ENCODE measurements at regions not wholly inside any gene's neighbourhood (a gene's known extent, or its start where the extent isn't known, plus 50 kb on each side); places are given as distances from the start of the nearest gene placed in this dataset.

DNA sequence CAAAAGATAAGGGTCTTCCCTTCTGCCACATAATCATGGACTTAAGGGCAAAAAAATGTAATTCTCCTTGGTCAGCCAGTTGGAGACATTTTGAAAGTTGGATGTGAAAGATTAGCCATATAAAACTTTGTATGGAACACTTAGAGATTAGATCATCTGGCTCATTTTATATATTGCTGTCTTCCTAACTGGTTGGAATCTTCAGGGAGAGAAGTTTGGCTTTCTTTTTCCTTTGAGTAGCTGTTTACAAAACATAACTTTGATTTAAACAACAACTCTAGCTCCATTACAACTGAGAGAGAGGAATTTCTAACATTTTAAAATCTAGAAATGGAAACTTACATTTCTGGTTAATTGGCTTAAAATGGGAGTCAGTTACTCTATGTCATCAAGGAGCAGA, 132.7 kb downstream of the RDH14 start:
- Histone ChIP-seq H3K27me3 (ENCODE audit: control insufficient read depth in 2 of 2, insufficient read depth in 2 of 2, low read length in 2 of 2) (no peaks in the 10 kb centered on the region), H3K27ac (ENCODE audit: insufficient read depth, low read depth, low read length) (no peak overlapping the region), H3K4me1 (ENCODE audit: control insufficient read depth, extremely low read depth, insufficient read depth, low read length) (no peaks in the 10 kb centered on the region), H3K4me3 (replicated peaks in 1 of 3; ENCODE audit: insufficient read depth in 1 of 3, low read depth in 1 of 3, low read length in 3 of 3) (no peak overlapping the region), H3K9me3 (replicated peaks; ENCODE audit: control insufficient read depth, insufficient read depth, low read length) (no peaks in the 10 kb centered on the region), H3K36me3 (ENCODE audit: control insufficient read depth in 2 of 2, extremely low read depth in 1 of 2, insufficient read depth in 2 of 2, low read length in 2 of 2) (peaks cover 0 to 2% of the 10 kb centered on the region in 2 experiments), H3K79me2 (ENCODE audit: control insufficient read depth, insufficient read depth, low read length) (no peaks in the 10 kb centered on the region), H2AFZ (ENCODE audit: low read depth, low read length) (no peak overlapping the region), H4K20me1 (replicated peaks; ENCODE audit: control insufficient read depth, extremely low read depth, insufficient read depth, low read length) (no peaks in the 10 kb centered on the region), H3K9ac (replicated peaks; ENCODE audit: extremely low read depth, insufficient read depth, low read length) (no peak overlapping the region), H3K4me2 (ENCODE audit: insufficient read depth, low read length) (no peak overlapping the region), H3K9me1 (replicated peaks; ENCODE audit: control insufficient read depth, extremely low read depth, insufficient read depth, low read length) (no peaks in the 10 kb centered on the region)
- CTCF ChIA-PET = no interaction called here
- DNase-seq (ENCODE audit: low read depth, low spot score) = no peak
- no TSS peak for BruUV-seq (replicated peaks)
- POLR2A ChIA-PET = no interaction called here
- FAIRE-seq = no peak
- intact Hi-C loops (cut with micrococcal nuclease) = no loop called here
- dilution Hi-C loops (cut with MboI; ENCODE audit: extremely low pct_ligation_motif_present, low sequenced_read_pairs) = no loop called here
- TF ChIP-seq GATA2 (IDR thresholded peaks at IDR 0.05; ENCODE audit: insufficient read depth, insufficient read length, low read depth, low read length) = no peak
- TF ChIP-seq JUN (IDR thresholded peaks at IDR 0.05; ENCODE audit: borderline replicate concordance, insufficient read depth, insufficient read length, low read depth) = no peak
- TF ChIP-seq POLR2A (IDR thresholded peaks at IDR 0.05; ENCODE audit: low read depth, low read length) = no peak
- TF ChIP-seq, protein P1, sequence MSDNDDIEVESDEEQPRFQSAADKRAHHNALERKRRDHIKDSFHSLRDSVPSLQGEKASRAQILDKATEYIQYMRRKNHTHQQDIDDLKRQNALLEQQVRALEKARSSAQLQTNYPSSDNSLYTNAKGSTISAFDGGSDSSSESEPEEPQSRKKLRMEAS (IDR thresholded peaks at IDR 0.05; ENCODE audit: insufficient read depth, insufficient read length) = no peak
- TF ChIP-seq POLR2AphosphoS5 (IDR thresholded peaks at IDR 0.05; ENCODE audit: insufficient read depth, low read depth, low read length) = no peak
- TF ChIP-seq, protein P2, sequence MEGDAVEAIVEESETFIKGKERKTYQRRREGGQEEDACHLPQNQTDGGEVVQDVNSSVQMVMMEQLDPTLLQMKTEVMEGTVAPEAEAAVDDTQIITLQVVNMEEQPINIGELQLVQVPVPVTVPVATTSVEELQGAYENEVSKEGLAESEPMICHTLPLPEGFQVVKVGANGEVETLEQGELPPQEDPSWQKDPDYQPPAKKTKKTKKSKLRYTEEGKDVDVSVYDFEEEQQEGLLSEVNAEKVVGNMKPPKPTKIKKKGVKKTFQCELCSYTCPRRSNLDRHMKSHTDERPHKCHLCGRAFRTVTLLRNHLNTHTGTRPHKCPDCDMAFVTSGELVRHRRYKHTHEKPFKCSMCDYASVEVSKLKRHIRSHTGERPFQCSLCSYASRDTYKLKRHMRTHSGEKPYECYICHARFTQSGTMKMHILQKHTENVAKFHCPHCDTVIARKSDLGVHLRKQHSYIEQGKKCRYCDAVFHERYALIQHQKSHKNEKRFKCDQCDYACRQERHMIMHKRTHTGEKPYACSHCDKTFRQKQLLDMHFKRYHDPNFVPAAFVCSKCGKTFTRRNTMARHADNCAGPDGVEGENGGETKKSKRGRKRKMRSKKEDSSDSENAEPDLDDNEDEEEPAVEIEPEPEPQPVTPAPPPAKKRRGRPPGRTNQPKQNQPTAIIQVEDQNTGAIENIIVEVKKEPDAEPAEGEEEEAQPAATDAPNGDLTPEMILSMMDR (IDR thresholded peaks at IDR 0.05; ENCODE audit: extremely low read depth in 1 of 2, insufficient read depth in 1 of 2, low read depth in 1 of 2, low read length in 2 of 2) = no peak
- TF ChIP-seq MYC (IDR thresholded peaks at IDR 0.05; ENCODE audit: low read depth, low read length) = no peak
- TF ChIP-seq FOS (IDR thresholded peaks at IDR 0.05; ENCODE audit: borderline replicate concordance, insufficient read depth, low read length) = no peak
- no peak for TF ChIP-seq EZH2 (IDR thresholded peaks at IDR 0.05; ENCODE audit: borderline replicate concordance, low read depth, low read length, severe bottlenecking)

Data from endothelial cell of umbilical vein (primary cell).